ENCODE measurements at regions not wholly inside any gene's neighbourhood (a gene's known extent, or its start where the extent isn't known, plus 50 kb on each side); places are given as distances from the start of the nearest gene placed in this dataset.
A peak's percentile ranks its signal among the peaks of the same experiment; 100 is the strongest.

- DNase-seq (ENCODE audit: low spot score), result peak; percentile 65
Measured at GRCh38 chr7:106419455-106420182, 134.8 kb upstream of the NAMPT start.

GRCh38 chr7:106418526-106418925, 133.7 kb upstream of the NAMPT start:
- DNase-seq (ENCODE audit: low spot score), result peak; percentile 69

GRCh38 chr7:106418094-106418493, 133.3 kb upstream of the NAMPT start:
- DNase-seq (ENCODE audit: low spot score), result peak; percentile 55

DNA sequence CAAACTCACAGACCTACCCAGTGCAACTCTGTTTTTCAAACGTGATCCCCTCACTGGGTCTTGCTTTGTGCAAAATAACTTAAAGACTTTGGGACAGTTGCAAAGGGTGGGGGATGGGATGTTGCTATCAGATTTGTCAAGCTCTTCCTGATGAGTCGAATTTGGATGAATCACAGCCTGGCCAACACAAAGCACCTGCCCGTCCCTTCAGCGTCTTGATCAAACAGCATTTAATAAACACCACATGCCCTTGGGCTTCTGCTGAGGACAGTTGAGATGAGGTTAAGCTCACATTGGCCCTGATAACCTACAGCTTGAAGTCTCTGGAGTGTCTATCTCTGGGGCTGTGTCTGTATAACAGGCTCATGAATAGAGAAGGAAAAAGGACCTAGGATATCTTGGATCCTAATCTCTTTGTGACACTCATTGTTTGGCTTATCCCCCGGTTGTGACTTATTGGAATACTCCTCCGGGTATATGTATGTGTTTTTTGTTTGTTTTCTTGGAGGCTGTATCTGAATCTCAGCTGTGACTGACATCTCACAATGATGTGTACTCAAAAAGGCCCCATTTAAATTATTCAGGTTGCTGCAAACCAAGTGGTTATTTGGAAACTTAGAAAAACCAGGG, 132.6 kb upstream of the NAMPT start:
- peak; percentile 77 for DNase-seq (ENCODE audit: low spot score)

DNA sequence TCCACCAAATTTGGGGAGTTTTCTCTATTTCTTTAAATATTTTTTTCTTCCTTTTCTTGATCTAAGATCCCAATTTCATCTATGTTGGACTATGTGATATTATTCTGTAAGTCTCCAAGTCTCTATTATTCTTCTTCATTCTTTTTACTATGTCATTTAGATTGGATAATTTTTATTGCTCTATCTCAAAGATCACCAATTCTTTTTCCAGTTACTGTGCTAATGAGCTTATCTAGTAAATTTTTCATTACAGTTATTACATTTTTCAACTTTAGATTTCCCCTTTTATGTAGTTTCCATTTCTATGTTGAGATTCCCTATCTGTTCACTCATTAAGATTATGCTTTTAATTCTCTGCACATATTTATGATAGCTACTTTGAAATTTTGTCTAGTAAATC, 131.6 kb upstream of the NAMPT start:
- no peak for DNase-seq (ENCODE audit: low spot score)

DNA sequence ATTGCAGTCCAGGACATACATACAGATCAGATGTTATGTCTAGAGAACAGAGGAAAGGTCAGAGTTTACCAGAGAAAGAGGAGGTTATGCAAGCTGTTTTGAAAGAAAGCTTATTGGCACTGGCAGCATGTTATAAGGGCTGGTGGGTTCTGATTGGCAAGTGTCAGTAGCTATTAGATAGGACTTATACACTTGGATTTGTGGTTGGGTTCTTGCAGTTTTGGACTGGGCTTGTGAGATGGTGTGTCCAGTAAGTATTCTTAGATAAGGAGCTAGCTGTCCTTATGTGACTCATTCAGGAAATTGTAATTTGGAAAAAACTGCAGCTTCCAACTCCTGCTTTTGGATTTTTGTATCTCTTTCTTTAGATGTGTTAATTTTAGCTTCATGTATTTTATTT, 130.7 kb upstream of the NAMPT start:
- no peak for DNase-seq (ENCODE audit: low spot score)

GRCh38 chr7:106413446-106413845, 128.7 kb upstream of the NAMPT start:
- no peak for DNase-seq (ENCODE audit: low spot score)

DNA sequence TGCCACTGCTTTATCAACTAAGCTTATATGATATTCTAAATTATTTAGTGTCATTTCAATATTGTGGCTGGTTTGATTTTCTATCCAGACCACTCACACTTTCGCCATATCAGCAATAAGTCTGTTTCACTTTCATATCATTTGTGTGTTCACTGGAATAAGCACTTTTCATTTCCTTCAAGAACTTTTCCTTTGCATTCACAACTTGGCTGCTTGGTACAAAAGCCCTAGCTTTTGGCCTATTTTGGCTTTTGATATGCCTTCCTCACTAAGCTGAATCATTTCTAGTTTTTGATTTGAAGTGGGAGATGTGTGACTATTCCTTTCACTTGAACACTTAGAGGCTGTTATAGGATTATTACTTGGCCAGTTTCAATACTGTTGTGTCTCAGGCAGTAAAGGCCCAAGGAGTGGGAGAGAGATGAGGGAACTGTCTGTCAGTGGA, 120.9 kb upstream of the NAMPT start:
- no peak for DNase-seq (ENCODE audit: low spot score)

DNA sequence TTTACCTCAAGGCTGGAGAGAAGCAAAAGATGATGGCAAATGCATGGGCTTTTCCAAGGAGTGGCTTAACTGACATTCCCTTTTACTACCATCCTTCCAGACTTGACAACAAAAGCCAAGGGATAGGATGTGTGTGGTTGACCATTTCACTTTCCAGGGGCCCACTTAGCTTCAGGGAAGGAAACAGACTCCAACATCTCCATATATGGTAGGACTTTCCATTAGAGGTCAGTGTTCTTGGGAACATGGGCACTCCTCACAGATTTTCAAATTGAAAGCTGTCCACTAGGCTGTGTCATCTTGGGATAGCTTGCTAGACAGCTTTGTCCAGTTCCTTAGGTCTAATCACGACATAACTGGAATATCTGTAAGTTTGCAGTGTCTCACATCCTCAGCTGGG, 118.1 kb upstream of the NAMPT start:
- no peak for DNase-seq (ENCODE audit: low spot score)

DNA sequence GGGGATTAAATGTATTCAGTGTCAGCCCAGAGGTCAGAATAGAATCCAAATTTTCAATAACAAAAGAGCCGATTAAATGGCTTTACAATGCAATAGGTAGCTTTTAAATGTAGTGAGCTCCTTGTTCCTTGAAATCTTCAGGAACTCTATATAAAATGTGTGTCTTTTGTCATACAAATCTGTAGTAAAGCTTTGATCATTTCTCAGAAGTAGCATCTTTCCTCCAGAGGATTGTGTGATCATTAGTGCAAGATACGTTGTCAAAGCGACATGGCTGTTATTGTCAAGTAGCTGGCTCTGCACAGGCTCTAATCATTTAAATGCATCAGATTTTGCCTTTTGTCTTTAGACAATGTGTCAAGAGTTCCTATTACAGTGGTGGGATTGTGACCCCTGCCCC, 116.1 kb upstream of the NAMPT start:
- no peak for DNase-seq (ENCODE audit: low spot score)

DNA sequence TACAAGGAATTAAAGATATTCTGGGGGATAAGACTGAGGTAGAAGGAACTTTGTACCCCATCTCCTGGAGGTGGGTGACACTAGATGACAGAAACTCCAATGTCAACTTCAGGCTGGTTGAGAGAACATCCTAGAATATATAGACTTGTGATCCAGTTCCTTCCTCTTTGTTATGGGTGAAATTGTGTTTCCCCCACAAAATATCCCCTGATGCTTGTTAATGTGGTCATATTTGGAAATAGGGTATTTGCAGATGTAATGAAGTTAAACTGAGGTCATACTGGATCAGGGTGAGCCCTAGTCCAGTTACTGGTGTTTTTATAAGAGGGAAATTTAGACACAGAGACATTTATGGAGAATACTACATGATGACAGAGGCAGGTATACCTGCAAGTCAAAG, 114.0 kb upstream of the NAMPT start:
- no peak for DNase-seq (ENCODE audit: low spot score)

GRCh38 chr7:106397994-106398393, 113.2 kb upstream of the NAMPT start:
- peak; percentile 16 for DNase-seq (ENCODE audit: low spot score)

DNA sequence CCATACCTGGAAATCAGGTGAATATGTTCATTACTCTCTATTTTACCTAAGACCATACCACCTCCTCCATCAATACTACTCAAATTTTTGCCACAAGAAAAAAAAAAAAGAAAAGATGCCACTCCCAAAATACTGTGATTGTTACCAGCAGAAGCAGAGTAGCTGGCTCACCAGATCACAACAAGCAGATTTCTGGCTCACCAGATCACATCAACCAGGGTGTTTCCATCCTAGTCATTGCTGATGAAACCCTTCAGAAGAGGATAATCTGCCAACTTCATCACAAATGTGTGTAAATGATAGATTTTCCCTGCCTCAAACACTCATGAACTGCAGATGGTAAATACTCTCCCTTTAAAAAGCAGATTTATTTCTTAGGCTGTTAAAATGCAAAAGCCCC, 109.7 kb upstream of the NAMPT start:
- no peak for DNase-seq (ENCODE audit: low spot score)

- DNase-seq (ENCODE audit: low spot score), result no peak
Measured at GRCh38 chr7:106393564-106394251, 108.9 kb upstream of the NAMPT start.

- peak; percentile 61 for DNase-seq (ENCODE audit: low spot score)
Measured at GRCh38 chr7:106392590-106392989, 107.8 kb upstream of the NAMPT start.

- DNase-seq (ENCODE audit: low spot score), result no peak
Measured at GRCh38 chr7:106392144-106392543, 107.4 kb upstream of the NAMPT start.

DNA sequence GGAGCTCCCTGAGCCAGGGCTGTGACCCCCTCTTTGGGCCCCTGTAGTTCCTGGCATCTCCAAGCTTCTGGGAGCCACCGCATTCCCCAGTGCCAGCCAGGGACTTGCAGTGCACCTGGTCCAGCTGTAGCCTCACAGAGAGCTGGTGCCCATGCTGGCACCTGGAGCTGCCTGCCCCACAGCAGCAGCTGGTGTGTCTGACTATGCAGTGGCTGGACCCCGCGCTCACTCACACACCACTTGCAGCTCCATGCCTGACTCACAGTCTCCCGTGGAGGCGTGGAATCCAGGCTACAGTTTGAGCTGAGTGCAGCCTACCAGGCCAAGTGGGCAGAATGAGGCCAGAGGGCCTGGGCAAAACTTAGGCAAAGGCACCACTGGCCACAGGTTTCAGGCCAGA, 102.2 kb upstream of the NAMPT start:
- DNase-seq (ENCODE audit: low spot score), result no peak

DNA sequence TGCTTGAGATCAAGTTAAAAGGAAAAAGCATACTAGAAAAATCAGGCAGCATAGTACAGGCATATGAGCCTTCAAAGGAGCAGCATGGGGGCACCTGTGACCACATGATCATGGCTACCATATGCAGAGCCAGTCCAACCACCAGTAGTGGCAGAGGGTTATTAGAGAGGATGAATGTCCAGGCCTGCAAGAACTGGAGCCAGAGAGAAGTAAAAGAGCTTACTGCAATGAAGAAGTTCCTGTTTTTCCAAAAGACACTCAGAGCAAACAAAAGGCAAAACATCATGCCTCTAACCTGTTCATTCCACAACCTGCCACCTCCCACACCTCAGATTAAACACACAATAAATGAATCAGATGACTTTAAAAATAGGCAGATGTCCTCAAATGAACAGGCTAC, 99.6 kb upstream of the NAMPT start:
- no peak for DNase-seq (ENCODE audit: low spot score)

GRCh38 chr7:106382929-106383328, 98.1 kb upstream of the NAMPT start:
- no peak for DNase-seq (ENCODE audit: low spot score)

GRCh38 chr7:106382129-106382528, 97.3 kb upstream of the NAMPT start:
- no peak for DNase-seq (ENCODE audit: low spot score)

DNA sequence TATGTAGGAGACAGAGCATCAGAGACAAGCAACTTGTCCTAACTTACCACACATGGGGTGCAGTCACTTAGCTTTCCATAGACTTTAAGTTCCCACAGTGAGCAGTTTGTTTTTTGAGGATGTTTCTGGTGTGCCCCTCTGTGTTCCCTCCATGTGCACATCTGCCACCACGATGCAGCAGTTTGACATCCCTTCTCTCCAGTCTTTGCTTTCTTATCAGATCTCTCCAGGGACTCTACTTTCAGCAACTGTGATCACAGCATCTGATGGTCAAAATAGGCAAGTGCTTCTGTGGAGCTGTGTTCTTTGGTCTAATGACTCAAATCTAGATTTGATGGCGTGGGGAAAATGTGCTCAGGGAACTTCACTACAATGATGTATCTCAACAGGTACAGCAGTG, 96.5 kb upstream of the NAMPT start:
- no peak for DNase-seq (ENCODE audit: low spot score)

- DNase-seq (ENCODE audit: low spot score), result no peak
Measured at GRCh38 chr7:106377847-106378361, 93.1 kb upstream of the NAMPT start.
